ENCODE measurements at regions not wholly inside any gene's neighbourhood (a gene's known extent, or its start where the extent isn't known, plus 50 kb on each side); places are given as distances from the start of the nearest gene placed in this dataset.

- DNase-seq (ENCODE audit: low read depth, low spot score) (no peak), FAIRE-seq (no peak)
- no peak for TF ChIP-seq CTCF (optimal IDR thresholded peaks at IDR 0.05 in 1 of 3, IDR thresholded peaks at IDR 0.05 in 1 of 3, conservative IDR thresholded peaks at IDR 0.05 in 1 of 3; ENCODE audit: extremely low read depth in 1 of 3, insufficient read depth in 2 of 3, low read length in 3 of 3)
- TF ChIP-seq EZH2 (IDR thresholded peaks at IDR 0.05; ENCODE audit: low read length) = no peak
- no peaks in the 10 kb centered on the region for H3K27me3 ChIP-seq (ENCODE audit: control insufficient read depth, extremely low read depth, insufficient read depth, low read length)
- no peak overlapping the region for H3K4me2 ChIP-seq (ENCODE audit: control insufficient read depth, extremely low read depth, insufficient read depth, low read depth, low read length)
- H3K4me1 ChIP-seq (ENCODE audit: control insufficient read depth, extremely low read depth, insufficient read depth, low read length) = no peaks in the 10 kb centered on the region
- no peak overlapping the region for H3K9ac ChIP-seq (ENCODE audit: control insufficient read depth, extremely low read depth, insufficient read depth, low read length)
- dilution Hi-C loops (cut with MboI; ENCODE audit: extremely low pct_ligation_motif_present, low sequenced_read_pairs) = no loop called here
- H3K27ac ChIP-seq (ENCODE audit: control insufficient read depth, insufficient read depth, low read length) = no peak overlapping the region
- no peaks in the 10 kb centered on the region for H3K9me3 ChIP-seq (ENCODE audit: control insufficient read depth, low read depth, low read length)
- no peak overlapping the region for H2AFZ ChIP-seq (ENCODE audit: control insufficient read depth, low read length)
- H3K9me1 ChIP-seq (ENCODE audit: control insufficient read depth, extremely low read depth, insufficient read depth, low read length) = no peaks in the 10 kb centered on the region
- no peaks in the 10 kb centered on the region for H3K36me3 ChIP-seq (ENCODE audit: control insufficient read depth in 2 of 2, extremely low read depth in 1 of 2, insufficient read depth in 2 of 2, low read length in 2 of 2)
- no peaks in the 10 kb centered on the region for H3K79me2 ChIP-seq (ENCODE audit: control insufficient read depth, insufficient read depth, low read length)
- H3K4me3 ChIP-seq (ENCODE audit: control insufficient read depth in 2 of 3, extremely low read depth in 1 of 3, insufficient read depth in 2 of 3, low read depth in 1 of 3, low read length in 3 of 3) = no peak overlapping the region
- H4K20me1 ChIP-seq (ENCODE audit: control insufficient read depth, extremely low read depth, insufficient read depth, low read length) = no peaks in the 10 kb centered on the region
These were observed 247.8 kb downstream of the DIRAS2 start for GRCh38 chr9:90394871-90395270.

DNA sequence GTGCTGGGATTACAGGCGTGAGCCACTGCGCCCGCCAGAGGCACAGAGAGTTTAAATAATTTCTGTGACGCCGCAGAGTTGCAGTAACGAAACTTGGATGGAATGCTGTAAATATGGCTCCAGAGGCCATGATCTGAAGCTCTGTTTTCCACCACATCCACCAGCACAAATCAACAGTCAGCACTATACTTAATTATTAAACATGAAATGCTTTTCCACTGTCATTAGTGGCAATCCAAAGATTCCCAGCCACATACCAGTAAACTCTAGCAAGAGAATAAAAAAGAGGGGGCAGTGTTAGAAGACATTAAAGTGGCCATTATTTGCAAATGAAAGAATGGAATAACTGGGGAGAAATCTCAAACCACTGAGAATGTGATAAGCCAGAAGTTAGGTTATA, 242.5 kb downstream of the DIRAS2 start:
- H3K27ac ChIP-seq (ENCODE audit: control insufficient read depth, insufficient read depth, low read length) = no peak overlapping the region
- no peak for TF ChIP-seq CTCF (optimal IDR thresholded peaks at IDR 0.05 in 1 of 3, IDR thresholded peaks at IDR 0.05 in 1 of 3, conservative IDR thresholded peaks at IDR 0.05 in 1 of 3; ENCODE audit: extremely low read depth in 1 of 3, insufficient read depth in 2 of 3, low read length in 3 of 3)
- H3K9me3 ChIP-seq (ENCODE audit: control insufficient read depth, low read depth, low read length) = no peaks in the 10 kb centered on the region
- no peak overlapping the region for H3K9ac ChIP-seq (ENCODE audit: control insufficient read depth, extremely low read depth, insufficient read depth, low read length)
- no peak overlapping the region for H3K4me3 ChIP-seq (ENCODE audit: control insufficient read depth in 2 of 3, extremely low read depth in 1 of 3, insufficient read depth in 2 of 3, low read depth in 1 of 3, low read length in 3 of 3)
- no peaks in the 10 kb centered on the region for H3K9me1 ChIP-seq (ENCODE audit: control insufficient read depth, extremely low read depth, insufficient read depth, low read length)
- dilution Hi-C loops (cut with MboI; ENCODE audit: extremely low pct_ligation_motif_present, low sequenced_read_pairs) = no loop called here
- no peaks in the 10 kb centered on the region for H3K36me3 ChIP-seq (ENCODE audit: control insufficient read depth in 2 of 2, extremely low read depth in 1 of 2, insufficient read depth in 2 of 2, low read length in 2 of 2)
- H3K4me2 ChIP-seq (ENCODE audit: control insufficient read depth, extremely low read depth, insufficient read depth, low read depth, low read length) = no peak overlapping the region
- H2AFZ ChIP-seq (ENCODE audit: control insufficient read depth, low read length) = no peak overlapping the region
- no peaks in the 10 kb centered on the region for H4K20me1 ChIP-seq (ENCODE audit: control insufficient read depth, extremely low read depth, insufficient read depth, low read length)
- DNase-seq (ENCODE audit: low read depth, low spot score) = no peak
- H3K4me1 ChIP-seq (ENCODE audit: control insufficient read depth, extremely low read depth, insufficient read depth, low read length) = no peaks in the 10 kb centered on the region
- H3K27me3 ChIP-seq (ENCODE audit: control insufficient read depth, extremely low read depth, insufficient read depth, low read length) = no peaks in the 10 kb centered on the region
- no peak for FAIRE-seq
- no peaks in the 10 kb centered on the region for H3K79me2 ChIP-seq (ENCODE audit: control insufficient read depth, insufficient read depth, low read length)

All from keratinocyte (primary cell).